Trophoblast cell (in vitro differentiated cells and primary cell): ENCODE measurements at regions not wholly inside any gene's neighbourhood (a gene's known extent, or its start where the extent isn't known, plus 50 kb on each side); places are given as distances from the start of the nearest gene placed in this dataset.
A peak's percentile ranks its signal among the peaks of the same experiment; 100 is the strongest.

Experiments
- DNase-seq, 2 donors: peaks; one replicate each; pipeline ENCODE4 v3.0.0-alpha.2; 2016
- H2AFZ ChIP-seq: 2 replicates; pipeline ENCODE4 v1.6.1; 2013; ENCODE audit warnings: low read length, moderate library complexity, mild to moderate bottlenecking; ENCODE audit not compliant: insufficient read depth, poor library complexity
- H2AK5ac ChIP-seq: 2 replicates; pipeline ENCODE4 v1.6.1; 2013; ENCODE audit warnings: mild to moderate bottlenecking, low read length
- H2BK120ac ChIP-seq: 2 replicates; pipeline ENCODE4 v1.6.1; 2013; ENCODE audit warnings: low read length, mild to moderate bottlenecking, moderate library complexity; ENCODE audit not compliant: insufficient read depth, poor library complexity
- H2BK12ac ChIP-seq: 2 replicates; pipeline ENCODE4 v1.6.1; 2013; ENCODE audit warnings: mild to moderate bottlenecking, low read length, moderate library complexity
- H2BK5ac ChIP-seq: 2 replicates; pipeline ENCODE4 v1.6.1; 2013; ENCODE audit warnings: low read length, low read depth, moderate library complexity, mild to moderate bottlenecking; ENCODE audit not compliant: poor library complexity
- H3K14ac ChIP-seq: 2 replicates; pipeline ENCODE4 v1.6.1; 2013; ENCODE audit warnings: mild to moderate bottlenecking, low read length
- H3K18ac ChIP-seq: 2 replicates; pipeline ENCODE4 v1.6.1; 2013; ENCODE audit warnings: mild to moderate bottlenecking, low read length
- H3K23ac ChIP-seq: 2 replicates; pipeline ENCODE4 v1.6.1; 2013; ENCODE audit warnings: low read length
- H3K27ac ChIP-seq: 2 replicates; pipeline ENCODE4 v1.5.1; 2013; ENCODE audit warnings: low read depth, mild to moderate bottlenecking, inconsistent platforms, low read length, moderate library complexity
- H3K27me3 ChIP-seq: 2 replicates; pipeline ENCODE4 v1.6.1; 2013; ENCODE audit warnings: inconsistent platforms, mild to moderate bottlenecking, low read length, moderate library complexity; ENCODE audit not compliant: insufficient read depth
- H3K36me3 ChIP-seq, 2 experiments: 1 replicate in 1 of 2; 2 replicates in 1 of 2; pipeline ENCODE4 v1.6.1; 2013; ENCODE audit warnings: low read length in 2 of 2, mild to moderate bottlenecking in 2 of 2, moderate library complexity in 1 of 2; ENCODE audit not compliant: insufficient read depth in 2 of 2, control insufficient read depth in 1 of 2
- H3K4ac ChIP-seq: 2 replicates; pipeline ENCODE4 v1.6.1; 2013; ENCODE audit warnings: low read depth, mild to moderate bottlenecking, low read length, moderate library complexity
- H3K4me1 ChIP-seq, 2 experiments: 1 replicate in 1 of 2; 2 replicates in 1 of 2; pipeline ENCODE4 v1.6.1; 2013; ENCODE audit warnings: low read length in 2 of 2, mild to moderate bottlenecking in 2 of 2, moderate library complexity in 1 of 2; ENCODE audit not compliant: insufficient read depth in 2 of 2, control insufficient read depth in 1 of 2
- H3K4me2 ChIP-seq: 2 replicates; pipeline ENCODE4 v1.6.1; 2013; ENCODE audit warnings: inconsistent platforms, mild to moderate bottlenecking, low read length, moderate library complexity
- H3K4me3 ChIP-seq: 2 replicates; pipeline ENCODE4 v1.5.1; 2013; ENCODE audit warnings: mild to moderate bottlenecking, low read depth, low read length, inconsistent platforms
- H3K79me1 ChIP-seq: one replicate; pipeline ENCODE4 v1.6.1; 2013; ENCODE audit warnings: low read length
- H3K79me2 ChIP-seq: 2 replicates; pipeline ENCODE4 v1.6.1; 2013; ENCODE audit warnings: low read length, mild to moderate bottlenecking; ENCODE audit not compliant: control insufficient read depth, insufficient read depth, poor library complexity
- H3K9ac ChIP-seq: 2 replicates; pipeline ENCODE4 v1.6.1; 2013; ENCODE audit warnings: mild to moderate bottlenecking, low read length
- H3K9me3 ChIP-seq: 2 replicates; pipeline ENCODE4 v1.6.1; 2013; ENCODE audit warnings: low read depth, mild to moderate bottlenecking, control low read depth, inconsistent platforms, low read length; ENCODE audit not compliant: insufficient read depth
- H4K12ac ChIP-seq: 2 replicates; pipeline ENCODE4 v1.6.1; 2013; ENCODE audit warnings: low read depth, mild to moderate bottlenecking, low read length, moderate library complexity
- H4K8ac ChIP-seq: 2 replicates; pipeline ENCODE4 v1.6.1; 2013; ENCODE audit warnings: low read depth, mild to moderate bottlenecking, low read length, moderate library complexity
- H4K91ac ChIP-seq: one replicate; pipeline ENCODE4 v1.6.1; 2013; ENCODE audit warnings: low read depth, mild to moderate bottlenecking, low read length, moderate library complexity
- WGBS: extraction: QIAGEN DNeasy Blood & Tissue Kit; methylation state at CpG from one replicate; pipeline ENCODE4 v1.1.7; 2013; ENCODE audit warnings: missing lambda C conversion rate; ENCODE audit not compliant: insufficient read length, insufficient coverage; ENCODE audit errors: extremely low coverage; 5-methylcytosine and 5-hydroxymethylcytosine counted together

- no CpG with 5 or more reads among the region's 11 CpGs for WGBS
- Histone ChIP-seq H3K4me1 (no peaks in the 10 kb centered on the region), H3K27me3 (no peaks in the 10 kb centered on the region)
Measured at GRCh38 chr1:229124520-229125124, 146.3 kb upstream of the RAB4A start.

GRCh38 chr1:229127301-229127700 is 143.6 kb upstream of the RAB4A start:
- Histone ChIP-seq H3K27ac (no peak overlapping the region), H2BK120ac (no peak overlapping the region), H3K4me3 (no peak overlapping the region), H3K23ac (no peak overlapping the region), H3K18ac (no peak overlapping the region), H4K8ac (no peak overlapping the region), H3K4me1 (peaks cover 0 to 3% of the 10 kb centered on the region in 2 experiments), H2AFZ (no peak overlapping the region), H2BK5ac (no peak overlapping the region), H3K14ac (no peak overlapping the region), H2AK5ac (no peak overlapping the region), H4K12ac (no peak overlapping the region), H3K27me3 (no peaks in the 10 kb centered on the region), H3K4ac (no peak overlapping the region), H4K91ac (no peak overlapping the region), H2BK12ac (no peak overlapping the region), H3K9me3 (no peaks in the 10 kb centered on the region), H3K36me3 (no peaks in the 10 kb centered on the region), H3K4me2 (no peak overlapping the region), H3K9ac (no peak overlapping the region), H3K79me1 (no peaks in the 10 kb centered on the region), H3K79me2 (no peaks in the 10 kb centered on the region)
- DNase-seq, result no peak
- no CpG with 5 or more reads among the region's 2 CpGs for WGBS

More at GRCh38 chr1:229124520-229125124, 146.3 kb upstream of the RAB4A start:
- Histone ChIP-seq H2BK12ac (no peak overlapping the region), H3K4ac (no peak overlapping the region), H3K79me2 (no peaks in the 10 kb centered on the region), H3K36me3 (no peaks in the 10 kb centered on the region), H3K4me2 (no peak overlapping the region), H3K27ac (no peak overlapping the region), H3K18ac (no peak overlapping the region), H3K9me3 (peaks cover 2% of the 10 kb centered on the region), H3K4me3 (no peak overlapping the region), H4K8ac (no peak overlapping the region), H2AFZ (no peak overlapping the region), H3K9ac (no peak overlapping the region), H3K23ac (no peak overlapping the region), H3K79me1 (peaks cover 2% of the 10 kb centered on the region), H3K14ac (no peak overlapping the region), H2BK5ac (no peak overlapping the region), H2AK5ac (no peak overlapping the region), H4K91ac (no peak overlapping the region), H2BK120ac (no peak overlapping the region), H4K12ac (no peak overlapping the region)
- DNase-seq, result no peak

GRCh38 chr1:229128066-229128608 is 142.8 kb upstream of the RAB4A start:
- H3K79me2 ChIP-seq, result no peaks in the 10 kb centered on the region
- no peaks in the 10 kb centered on the region for H3K9me3 ChIP-seq
- H3K18ac ChIP-seq, result no peak overlapping the region
- H4K8ac ChIP-seq, result no peak overlapping the region
- no CpG with 5 or more reads among the region's 7 CpGs for WGBS
- H3K36me3 ChIP-seq, result no peaks in the 10 kb centered on the region
- H2BK5ac ChIP-seq, result no peak overlapping the region
- DNase-seq, result no peak
- H3K9ac ChIP-seq, result no peak overlapping the region
- no peak overlapping the region for H4K91ac ChIP-seq
- no peak overlapping the region for H3K14ac ChIP-seq
- H2BK12ac ChIP-seq, result no peak overlapping the region
- H3K79me1 ChIP-seq, result no peaks in the 10 kb centered on the region
- no peaks in the 10 kb centered on the region for H3K27me3 ChIP-seq
- H4K12ac ChIP-seq, result no peak overlapping the region
- H3K27ac ChIP-seq, result no peak overlapping the region
- H3K4me2 ChIP-seq, result no peak overlapping the region
- no peak overlapping the region for H3K4ac ChIP-seq
- H2AFZ ChIP-seq, result no peak overlapping the region
- H2AK5ac ChIP-seq, result no peak overlapping the region
- H3K4me1 ChIP-seq, result peaks cover 0 to 3% of the 10 kb centered on the region in 2 experiments
- H3K23ac ChIP-seq, result no peak overlapping the region
- H2BK120ac ChIP-seq, result no peak overlapping the region
- no peak overlapping the region for H3K4me3 ChIP-seq

- no peak overlapping the region for H2AK5ac ChIP-seq
- WGBS, result no CpG with 5 or more reads among the region's 17 CpGs
- DNase-seq, result no peak
- no peak overlapping the region for H3K27ac ChIP-seq
- no peak overlapping the region for H3K4me3 ChIP-seq
- H2BK12ac ChIP-seq, result peak overlapping the region; percentile 35
- H3K4ac ChIP-seq, result no peak overlapping the region
- no peak overlapping the region for H4K8ac ChIP-seq
- no peak overlapping the region for H4K12ac ChIP-seq
- no peaks in the 10 kb centered on the region for H3K79me2 ChIP-seq
- no peaks in the 10 kb centered on the region for H3K27me3 ChIP-seq
- no peaks in the 10 kb centered on the region for H3K79me1 ChIP-seq
- H3K9me3 ChIP-seq, result no peaks in the 10 kb centered on the region
- H3K18ac ChIP-seq, result no peak overlapping the region
- no peak overlapping the region for H3K23ac ChIP-seq
- H3K9ac ChIP-seq, result no peak overlapping the region
- no peak overlapping the region for H2BK120ac ChIP-seq
- no peak overlapping the region for H4K91ac ChIP-seq
- H3K4me1 ChIP-seq, result peaks cover 0 to 3% of the 10 kb centered on the region in 2 experiments
- H2BK5ac ChIP-seq, result no peak overlapping the region
- H3K36me3 ChIP-seq, result no peaks in the 10 kb centered on the region
- H2AFZ ChIP-seq, result no peak overlapping the region
- H3K14ac ChIP-seq, result no peak overlapping the region
- H3K4me2 ChIP-seq, result no peak overlapping the region
Measured at GRCh38 chr1:229129301-229130027, 141.4 kb upstream of the RAB4A start.
